Germinal center (tissue), 1 donor: ENCODE measurements at regions not wholly inside any gene's neighbourhood (a gene's known extent, or its start where the extent isn't known, plus 50 kb on each side); places are given as distances from the start of the nearest gene placed in this dataset.
"Not testable (repeated sequence)": the region's sequence is repeated elsewhere in the genome, so short reads cannot be mapped to it uniquely, and the experiment has no call there.

Experiments used
- DNase-seq: peaks from one replicate; pipeline ENCODE4 v3.0.0; 2012; ENCODE audit warnings: mixed read lengths, low spot score

DNA sequence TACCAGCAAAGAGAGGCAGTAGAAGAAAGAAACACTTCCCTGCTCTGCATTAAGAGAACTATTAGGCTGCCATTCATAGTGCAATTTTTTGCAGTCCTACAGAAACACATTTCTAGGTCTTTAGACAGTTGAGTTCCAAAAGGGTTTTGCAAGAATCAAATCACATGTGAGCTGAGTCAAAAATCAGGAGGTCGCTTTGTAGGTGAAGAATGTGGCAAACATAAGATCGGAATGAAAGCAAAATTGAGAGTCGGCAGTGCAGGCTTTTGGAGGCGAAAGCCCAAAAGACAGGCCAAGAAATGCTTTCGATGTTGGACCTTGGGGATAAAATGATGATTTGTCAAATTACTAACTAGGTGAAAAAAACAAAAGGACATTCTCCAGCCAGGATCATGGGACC is 213.5 kb upstream of the NRIP1 start:
- no peak for DNase-seq

DNA sequence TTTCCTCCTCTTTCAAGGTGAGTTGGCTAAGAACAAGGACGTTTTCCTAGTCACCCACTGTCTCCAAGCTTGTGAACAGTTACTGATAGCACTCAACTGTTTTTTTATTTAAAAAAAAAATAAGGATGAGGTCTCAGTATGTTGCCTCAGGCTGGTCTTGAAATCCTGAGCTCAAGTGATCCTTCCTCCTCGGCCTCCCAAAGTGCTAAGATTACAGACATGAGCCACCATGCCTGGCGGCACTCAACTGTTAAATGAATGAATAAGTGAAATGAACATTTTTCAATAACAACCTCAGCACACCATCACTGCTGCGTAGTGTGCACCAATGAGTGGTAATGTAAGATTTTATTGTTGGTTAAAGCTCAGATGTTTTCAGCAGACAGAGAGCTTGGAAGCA is 214.1 kb upstream of the NRIP1 start:
- no peak for DNase-seq

DNA sequence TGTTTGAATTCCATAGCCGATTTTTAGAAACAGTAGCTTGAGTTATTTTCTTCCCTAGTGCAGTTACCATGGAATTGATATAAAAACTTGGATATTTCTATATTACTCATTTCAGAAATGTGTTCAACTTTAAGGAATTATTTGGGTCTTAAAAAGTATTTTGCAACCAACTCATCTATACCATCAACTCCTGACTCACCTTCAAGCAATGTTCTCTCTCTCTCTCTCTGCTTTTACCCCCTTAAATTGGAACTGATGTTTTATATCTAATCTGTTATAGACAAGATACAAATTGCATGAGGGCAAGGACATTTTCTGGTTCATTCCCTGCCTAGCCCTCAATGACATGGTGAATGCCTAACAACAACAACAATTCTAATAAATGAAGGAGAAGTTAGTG is 214.7 kb upstream of the NRIP1 start:
- no peak for DNase-seq

DNA sequence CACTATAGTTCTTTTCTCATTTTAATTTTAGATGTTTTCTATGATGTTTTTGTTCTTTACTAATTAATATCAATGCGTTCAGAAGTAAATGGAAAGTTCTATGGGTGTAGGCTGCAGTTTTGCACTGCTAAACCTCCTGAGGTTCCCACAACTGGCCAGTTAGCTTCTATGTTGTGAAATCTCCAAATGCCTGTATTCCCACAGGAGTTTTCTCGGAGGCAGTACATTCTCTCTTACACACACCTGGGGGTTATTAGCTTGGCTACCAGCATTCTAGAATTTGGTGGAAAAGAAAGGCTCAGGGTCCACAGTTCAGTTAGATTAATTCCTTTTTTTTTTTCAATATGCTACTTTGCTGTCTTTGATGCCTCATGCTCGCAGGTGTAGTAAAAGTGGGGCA is 216.9 kb upstream of the NRIP1 start:
- no peak for DNase-seq

DNA sequence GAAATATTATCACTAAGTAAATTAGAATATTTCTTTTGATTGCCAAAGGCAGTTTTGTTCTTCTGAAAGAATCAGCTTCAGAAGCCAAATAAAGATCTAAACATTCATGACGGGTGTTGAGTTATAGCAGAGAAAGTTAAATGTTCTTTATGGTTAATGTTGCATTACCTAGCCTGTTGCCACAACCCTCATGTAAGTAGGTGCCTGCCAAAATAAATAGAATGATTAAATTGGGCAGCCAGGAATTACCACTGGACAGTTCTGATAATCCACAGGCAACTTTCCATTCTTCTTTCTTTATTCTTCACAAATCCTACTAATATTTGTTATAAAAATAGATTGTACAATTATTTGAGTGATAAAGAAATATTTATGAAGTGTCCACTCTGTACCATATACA is 217.9 kb upstream of the NRIP1 start:
- DNase-seq, result no peak

DNA sequence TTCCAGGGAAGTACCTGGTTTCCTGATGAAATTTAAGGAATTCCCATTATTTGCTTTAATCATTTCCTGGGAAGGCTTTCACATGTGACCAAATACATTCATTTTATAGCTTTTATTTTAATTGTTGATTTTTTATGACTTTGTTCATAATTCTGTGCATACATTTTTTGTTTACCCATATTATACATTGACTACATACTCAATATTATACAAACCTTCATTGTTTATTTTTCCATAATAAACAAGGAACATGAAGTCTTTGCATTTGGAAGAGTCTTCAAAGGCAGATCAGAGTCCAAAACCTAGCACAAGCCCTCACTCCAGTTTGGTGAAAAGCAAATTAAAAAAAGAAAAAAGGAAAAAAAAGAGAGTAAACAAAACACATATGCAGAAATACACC is 218.3 kb upstream of the NRIP1 start:
- no peak for DNase-seq

DNA sequence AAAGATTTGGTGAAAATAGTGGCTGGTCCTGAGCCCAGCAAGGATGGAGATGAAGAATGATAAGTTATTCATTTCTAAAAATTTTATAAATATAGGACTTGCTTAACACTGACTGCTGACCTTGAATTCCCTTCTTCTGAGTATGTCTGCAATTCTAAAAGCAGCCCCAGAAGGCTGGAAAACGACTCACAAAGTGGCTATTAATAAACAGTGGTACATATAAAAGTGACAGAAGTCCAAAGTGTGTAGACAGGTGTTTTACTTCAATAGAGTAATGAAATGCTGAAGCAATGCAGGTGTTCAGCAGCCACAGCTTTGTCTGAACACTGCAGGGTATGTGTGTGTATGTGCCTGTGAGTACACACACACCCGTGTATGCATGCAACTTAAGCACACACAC is 219.0 kb upstream of the NRIP1 start:
- no peak for DNase-seq

DNA sequence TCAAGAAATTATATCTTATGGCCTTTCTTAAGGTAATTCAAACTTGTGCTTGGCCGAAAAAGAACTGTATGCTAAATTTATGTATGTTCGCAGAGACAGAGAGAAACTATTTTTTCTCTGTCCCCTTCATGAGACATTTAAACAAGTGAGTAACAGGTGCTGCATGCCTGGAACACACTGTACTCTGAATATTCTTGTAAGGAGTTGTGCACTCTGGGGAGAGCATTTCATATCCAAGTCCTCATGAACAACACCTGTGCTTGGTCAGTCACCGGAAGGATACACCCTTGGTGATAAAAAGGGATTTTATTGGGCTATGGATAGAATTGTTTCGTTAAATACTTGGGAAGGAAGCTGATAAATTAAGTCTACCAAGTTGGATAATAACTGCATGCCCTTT is 220.8 kb upstream of the NRIP1 start:
- no peak for DNase-seq

DNA sequence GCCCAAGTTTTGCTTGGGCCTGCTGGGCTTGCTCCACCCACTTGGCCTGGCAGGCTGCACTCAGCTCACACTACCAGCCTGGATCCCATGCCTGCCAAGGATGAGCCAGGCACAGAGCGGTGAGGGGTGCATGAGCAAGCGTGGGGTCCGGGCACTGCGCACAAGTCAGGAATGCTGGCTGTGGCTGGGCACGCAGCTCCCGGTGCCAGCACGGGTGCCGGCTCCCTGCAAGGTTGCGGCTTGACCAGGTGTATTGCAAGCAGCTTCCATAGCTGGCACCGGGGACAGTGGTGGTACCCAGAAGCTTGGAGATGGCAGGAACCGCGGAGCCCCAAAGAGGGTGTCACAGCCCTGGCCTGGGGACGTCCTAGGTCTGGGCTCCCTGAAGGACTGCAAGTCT is 224.4 kb upstream of the NRIP1 start:
- DNase-seq, result no peak

DNA sequence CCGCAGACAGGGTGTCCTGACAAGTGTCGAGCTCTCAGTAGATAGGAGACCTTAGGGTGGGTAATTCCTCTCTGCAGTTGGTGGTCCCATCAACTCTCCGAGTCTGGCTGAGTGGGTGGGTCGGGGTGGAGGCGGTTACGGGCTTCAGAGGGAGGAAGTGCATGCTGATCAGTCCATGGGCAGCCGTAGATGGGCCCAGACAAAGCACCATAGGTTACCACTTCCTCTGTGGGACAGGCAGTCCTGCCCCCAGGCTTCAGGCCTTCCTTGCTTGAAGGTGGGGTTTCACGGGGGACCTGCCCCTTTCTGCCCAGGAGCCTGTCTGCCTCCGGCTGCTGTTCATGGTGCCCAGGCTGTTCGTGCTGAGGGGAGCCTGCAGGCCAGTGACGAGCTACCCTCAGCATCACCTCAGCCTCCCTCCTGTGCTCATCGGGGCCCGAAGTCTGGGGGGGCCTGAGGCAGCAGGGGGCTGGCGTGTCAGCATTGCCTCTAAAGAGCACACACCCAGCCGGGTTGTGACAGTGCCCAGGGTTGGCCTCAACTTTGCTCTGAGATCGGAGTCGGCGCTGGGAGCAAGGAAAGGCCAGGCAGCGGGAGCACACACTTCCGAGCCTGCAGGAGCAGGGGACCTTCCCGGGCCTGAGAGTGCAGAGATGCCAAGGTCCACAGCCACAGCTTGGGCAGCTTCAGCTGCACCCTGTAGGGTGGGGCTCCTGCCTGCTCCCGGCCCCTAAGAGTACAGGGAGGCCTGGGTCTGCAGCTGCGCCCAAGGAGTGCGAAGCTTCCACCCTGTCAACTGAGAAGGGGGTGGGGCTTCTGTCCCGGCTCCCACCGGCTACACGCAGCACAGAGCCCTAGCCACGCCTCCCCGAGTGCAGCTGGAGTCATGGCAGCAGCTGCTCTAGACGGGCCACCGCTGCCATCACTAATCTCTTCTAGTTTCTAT is 225.4 kb upstream of the NRIP1 start:
- DNase-seq, result no peak

DNA sequence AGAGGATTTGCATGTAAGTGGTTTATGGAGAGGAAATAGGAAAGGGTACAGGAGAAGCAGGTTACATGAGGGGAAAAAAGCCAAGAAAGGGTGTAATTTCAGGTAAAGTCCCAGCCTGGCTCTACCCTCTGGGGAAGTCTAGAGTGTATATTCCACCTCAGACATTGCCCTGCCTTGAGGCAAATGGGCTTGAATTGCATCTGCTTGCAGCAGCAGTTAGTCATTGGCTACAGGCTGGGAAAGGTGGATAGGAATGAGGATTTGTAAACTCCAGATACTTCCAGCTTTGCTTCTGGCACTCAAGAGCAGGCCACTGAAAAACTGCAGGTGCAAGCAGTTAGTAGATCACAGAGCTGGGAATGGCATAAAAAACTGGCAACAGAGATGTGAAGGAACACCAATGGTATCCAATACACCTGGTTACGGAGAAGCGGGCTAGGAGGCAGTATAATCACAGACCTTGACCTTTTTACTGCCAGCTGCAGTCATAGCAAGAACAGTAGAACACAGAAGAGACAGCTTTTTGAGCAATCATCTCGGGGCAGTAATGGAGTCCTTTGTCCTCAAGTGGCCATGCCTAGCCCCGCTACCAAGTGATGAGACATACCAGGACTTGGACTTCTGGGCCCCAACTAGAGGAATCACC is 226.9 kb upstream of the NRIP1 start:
- no peak for DNase-seq

DNA sequence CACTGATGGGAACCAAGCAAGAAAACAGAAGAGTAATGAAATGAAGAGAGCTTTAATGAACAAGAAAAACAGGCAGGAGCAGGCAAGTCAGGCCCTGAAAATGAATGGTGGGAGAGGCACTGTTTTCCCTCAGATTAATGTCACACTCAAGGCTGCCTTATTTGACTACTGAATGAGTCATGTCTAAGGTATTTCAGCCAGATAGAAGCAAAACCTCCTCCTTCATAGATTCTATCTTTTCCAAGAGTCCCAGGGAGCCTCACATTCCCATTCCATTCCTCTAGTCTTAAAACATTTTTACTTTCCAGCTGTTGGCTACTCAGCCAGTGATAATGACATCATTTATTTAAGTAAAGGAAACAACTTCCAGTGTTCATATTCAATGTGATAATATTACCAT is 228.4 kb upstream of the NRIP1 start:
- no peak for DNase-seq

DNA sequence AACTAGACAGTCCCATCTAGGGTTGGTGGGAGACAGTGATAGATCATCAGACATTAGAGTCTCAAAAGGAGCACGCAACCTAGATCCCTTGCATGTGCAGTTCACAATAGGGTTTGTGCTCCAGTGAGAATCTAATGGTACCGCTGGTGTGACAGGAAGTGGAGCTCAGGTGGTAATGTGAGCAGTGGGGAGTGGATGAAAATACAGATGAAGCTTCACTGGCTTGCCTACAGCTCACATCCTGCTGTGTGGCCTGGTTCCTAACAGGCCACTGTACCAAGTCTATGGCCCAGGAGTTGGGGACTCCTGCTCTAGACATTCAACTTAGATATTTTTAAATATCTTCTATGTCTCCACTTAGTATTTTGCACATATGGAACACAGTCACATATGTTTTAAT is 231.1 kb upstream of the NRIP1 start:
- no peak for DNase-seq

DNA sequence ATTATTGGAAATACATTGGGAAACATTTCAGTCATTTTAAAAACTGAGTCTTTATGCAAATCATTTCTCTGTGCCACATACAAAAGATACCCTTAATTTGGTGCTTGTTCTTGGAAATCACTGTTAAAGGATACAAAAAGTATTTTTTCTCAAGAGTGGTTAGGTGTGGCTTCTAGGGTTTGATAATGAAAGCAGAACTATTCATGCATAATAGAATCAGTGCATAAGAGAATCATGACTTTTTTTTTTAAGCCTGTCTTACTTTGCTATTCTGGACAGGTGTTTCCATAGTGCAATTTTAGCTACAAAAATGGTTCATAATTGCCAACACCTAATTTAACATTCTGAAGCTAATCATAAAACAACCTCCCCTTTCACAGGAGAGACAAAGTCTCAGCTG is 233.0 kb upstream of the NRIP1 start:
- DNase-seq, result no peak

DNA sequence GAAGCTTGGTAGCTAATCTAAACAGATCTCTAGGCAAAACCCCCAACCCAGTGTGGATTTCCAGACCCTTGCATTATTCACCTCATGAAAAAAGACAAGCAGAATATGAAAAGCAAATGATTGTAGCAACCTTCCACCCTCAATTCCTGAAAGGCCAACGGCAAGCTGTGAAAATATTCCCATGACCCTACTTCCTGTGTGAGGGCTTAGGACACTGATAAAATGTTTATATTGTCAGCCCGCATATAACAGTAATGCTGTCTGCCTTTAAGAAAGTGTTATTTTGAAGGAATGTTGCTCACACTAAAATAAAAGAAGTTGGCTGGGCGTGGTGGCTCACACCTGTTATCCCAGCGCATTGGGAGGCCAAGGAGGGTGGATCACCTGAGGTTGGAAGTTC is 233.5 kb upstream of the NRIP1 start:
- DNase-seq, result no peak

DNA sequence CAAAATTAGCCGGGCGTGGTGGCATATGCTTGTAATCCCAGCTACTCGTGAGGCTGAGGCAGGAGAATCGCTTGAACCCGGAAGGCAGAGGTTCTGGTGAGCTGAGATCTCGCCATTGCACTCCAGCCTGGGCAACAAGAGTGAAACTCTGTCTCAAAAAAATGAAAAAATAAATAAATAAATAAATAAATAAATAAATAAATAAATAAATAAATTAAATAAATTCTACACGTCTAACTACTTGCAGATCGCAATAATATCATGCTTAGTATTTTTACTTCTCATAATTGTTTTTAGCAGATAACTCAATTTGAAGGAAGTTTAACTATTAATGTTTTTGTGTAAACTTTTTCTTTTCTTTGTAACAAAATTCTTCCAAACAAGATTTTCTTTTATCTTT is 234.0 kb upstream of the NRIP1 start:
- not testable (repeated sequence) for DNase-seq

DNA sequence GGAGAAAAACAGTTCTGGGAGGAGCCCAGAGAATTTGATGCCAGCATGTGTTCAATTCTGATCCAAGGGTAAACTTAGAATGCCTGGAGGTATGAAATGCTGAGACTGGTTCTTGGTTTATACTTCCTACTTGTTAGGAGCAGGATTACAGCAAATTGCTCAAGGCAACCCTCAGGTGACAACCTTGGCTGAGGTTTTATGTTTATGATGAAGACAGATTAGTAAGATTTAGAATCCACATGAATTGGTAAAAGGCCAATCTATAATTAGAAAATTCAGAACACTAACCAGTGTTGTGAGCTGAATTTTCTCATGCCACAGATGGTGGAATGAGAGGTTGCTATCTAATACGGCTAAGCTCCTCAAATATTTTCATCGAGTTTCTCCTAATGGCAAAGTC is 235.3 kb upstream of the NRIP1 start:
- no peak for DNase-seq

DNA sequence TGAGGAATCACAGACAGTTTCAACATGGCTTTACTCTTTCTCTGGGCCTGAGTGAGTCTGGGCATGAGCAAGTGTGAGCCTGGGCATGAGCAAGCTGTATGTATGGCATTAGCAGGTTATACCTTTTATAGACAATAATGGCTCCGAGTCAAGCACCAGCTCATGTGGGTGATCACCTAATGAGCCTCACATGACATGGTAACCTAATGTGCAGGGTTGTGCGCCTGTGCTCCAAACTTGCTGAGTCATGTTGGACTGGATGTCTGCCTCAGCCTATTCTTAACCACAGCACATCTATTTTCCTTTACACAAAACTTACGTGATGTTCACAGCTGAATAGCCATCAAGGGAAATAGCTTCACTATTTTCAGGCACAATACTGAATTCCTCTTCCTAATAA is 236.2 kb upstream of the NRIP1 start:
- no peak for DNase-seq

DNA sequence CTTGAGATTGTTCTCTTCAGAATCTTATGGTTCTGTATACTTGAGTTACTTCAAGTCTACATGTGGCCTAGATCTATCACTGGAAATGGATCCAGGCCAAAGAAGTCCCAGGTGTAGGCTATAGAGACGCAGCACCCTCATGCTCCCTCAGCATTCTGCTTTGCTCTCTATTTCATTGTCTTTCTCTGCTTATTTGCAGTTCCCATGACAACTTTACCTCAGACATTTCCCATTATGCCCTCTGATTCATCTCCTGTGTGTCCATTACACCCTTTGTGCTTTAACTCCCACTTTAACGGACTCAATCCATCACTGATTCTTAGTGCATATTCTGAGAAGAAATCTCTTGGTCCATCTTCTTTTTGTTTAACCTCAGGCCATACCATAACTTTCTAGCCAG is 236.9 kb upstream of the NRIP1 start:
- DNase-seq, result no peak

DNA sequence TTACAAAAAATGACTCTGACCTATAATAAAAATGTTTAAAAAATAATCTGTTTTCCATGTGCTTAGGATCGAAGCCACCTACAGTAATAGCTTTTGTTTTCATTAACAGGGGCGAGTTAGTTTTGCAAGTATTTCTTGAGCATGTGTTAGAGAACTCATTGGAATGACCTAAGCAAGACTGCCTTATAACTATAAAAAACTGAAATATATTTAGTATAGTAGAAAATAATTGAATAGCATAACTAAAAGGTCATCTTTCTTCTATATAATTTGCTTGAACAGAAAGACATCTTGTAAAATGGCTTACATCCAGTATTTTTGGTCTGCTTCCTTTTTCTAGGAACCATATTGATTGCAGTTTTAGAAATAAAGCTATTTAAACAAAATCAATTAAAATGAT is 241.5 kb upstream of the NRIP1 start:
- DNase-seq, result no peak

DNA sequence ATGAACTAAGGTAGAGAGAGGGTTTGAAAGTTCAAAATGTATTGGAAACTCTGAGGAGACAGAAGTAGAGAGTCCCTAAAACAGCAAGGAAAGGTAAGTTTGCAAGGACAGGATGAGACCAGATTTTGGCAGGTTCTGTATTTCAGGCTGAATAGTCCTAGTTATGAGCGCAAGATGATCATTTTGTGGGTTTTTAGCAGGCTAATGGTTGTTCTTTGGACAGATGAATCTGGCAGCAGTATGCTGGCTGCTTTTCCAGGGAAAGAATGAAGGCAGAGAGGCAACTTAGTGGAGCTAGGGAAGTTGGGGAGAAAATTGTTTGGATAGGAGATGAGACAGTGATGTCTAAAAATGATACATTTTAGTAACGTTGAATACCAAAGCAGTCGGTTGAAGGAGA is 243.5 kb upstream of the NRIP1 start:
- no peak for DNase-seq

DNA sequence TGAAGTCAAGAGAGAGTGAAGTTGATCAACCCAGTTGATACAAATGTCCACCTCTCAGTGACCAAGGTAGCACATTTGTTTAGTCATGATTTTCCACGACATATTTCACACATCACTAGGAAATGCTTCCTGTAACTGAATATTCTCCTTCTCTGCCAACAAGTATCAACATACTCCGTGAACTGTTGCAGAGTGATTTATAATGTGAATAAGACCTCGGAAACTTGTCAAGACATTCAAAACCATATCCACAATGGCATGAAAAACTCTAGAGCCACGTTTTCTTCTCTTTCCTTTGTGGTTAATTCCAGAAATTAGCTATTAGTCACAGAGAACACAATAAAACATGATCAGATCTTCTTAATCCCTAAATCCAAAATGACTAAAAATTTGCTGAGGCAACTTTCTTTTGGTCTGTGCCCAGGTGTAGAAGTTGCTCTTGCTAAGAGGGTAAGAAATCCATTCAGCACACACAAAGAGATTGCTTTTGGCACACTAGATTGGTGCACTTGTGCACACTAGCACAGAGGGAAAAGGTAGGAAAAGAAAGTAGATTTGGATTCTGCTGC is 244.3 kb upstream of the NRIP1 start:
- DNase-seq, result no peak

DNA sequence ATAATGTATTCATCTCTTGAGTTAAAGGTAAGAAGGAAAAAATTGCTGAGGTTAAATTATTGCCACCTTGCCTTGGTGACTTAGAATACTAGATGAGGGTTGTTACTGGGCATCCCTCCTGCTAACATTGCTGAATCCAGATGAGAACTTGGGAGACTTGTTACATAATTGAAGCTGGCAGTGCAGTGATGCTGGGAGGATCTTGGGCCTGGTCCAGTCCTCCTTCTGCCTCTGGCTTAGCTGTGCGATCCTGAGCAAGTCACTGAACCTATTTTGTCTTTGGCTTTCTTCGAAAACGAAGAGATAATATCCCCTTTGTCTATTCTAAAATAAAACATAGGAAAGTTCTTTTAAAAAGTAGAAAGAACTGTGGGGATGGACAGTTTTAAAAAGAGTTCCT is 244.9 kb upstream of the NRIP1 start:
- no peak for DNase-seq
